ENCODE measurements at regions not wholly inside any gene's neighbourhood (a gene's known extent, or its start where the extent isn't known, plus 50 kb on each side); places are given as distances from the start of the nearest gene placed in this dataset.

DNA sequence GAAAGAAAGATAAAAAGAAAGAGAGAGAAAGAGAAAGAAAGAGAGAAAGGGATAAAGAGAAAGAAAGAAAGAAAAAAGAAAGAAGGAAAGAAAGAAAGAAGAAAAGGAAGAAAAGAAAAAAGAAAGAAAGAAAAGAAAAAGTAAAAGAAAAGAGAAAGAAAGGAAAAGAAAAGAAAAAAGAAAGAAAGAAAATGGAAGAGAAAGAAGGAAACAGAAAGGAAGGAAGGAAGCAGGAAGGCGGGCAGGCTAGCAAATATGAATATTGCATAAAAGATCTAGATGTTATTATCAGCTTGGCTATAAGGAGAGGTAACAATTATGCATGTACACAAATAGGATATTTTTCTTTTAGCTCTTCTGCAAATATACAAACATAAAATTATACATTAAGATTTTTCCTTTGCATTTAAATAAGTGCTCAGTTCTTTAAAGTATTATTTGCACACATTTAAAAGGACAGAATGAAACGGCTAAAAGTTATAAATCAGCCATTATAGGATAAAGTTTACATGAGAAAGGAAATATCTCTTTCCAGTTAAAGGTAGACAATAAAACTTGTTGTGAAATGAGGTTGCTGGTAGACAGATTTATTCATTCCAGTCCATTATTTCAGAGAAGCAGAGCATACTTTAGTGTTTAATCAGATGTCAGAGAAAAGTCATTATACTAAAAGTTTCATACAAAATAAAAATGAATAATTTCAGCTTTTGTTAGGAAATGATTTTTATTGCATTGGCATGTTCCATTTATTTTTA lies 511.4 kb downstream of the KCNJ3 start:
- H3K9me3 ChIP-seq: no peaks in the 10 kb centered on the region
- H3K9ac ChIP-seq: no peak overlapping the region

DNA sequence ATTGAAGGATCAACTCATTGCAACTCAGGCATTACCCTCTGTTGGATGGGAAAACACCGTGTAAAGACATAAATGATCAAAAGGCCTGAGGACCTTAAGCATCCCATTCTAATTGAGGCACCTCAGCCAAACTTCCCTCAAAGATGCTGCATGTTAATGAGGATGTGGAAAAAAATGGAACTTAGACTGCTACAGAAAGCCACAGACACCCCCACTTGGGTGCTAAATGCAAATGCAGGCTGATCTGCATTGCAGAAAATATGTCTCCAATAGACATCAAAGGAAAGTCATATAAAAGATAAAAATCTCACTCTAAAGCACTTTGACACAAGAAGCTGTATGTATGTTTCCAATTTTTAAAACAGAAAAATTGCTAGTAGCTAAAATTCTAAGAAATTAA lies 504.7 kb downstream of the KCNJ3 start:
- Histone ChIP-seq H3K4me1 (no peaks in the 10 kb centered on the region), H3K4me2 (no peak overlapping the region), H3K4me3 (no peak overlapping the region), H3K27me3 (no peaks in the 10 kb centered on the region), H3K27ac (no peak overlapping the region), H3K36me3 (no peaks in the 10 kb centered on the region), H3K9ac (no peak overlapping the region), H3K9me3 (no peaks in the 10 kb centered on the region), H4K20me1 (no peaks in the 10 kb centered on the region)
- TF ChIP-seq Cebpa-rat (IDR thresholded peaks at IDR 0.05): no peak

More for the DNA sequence above, 511.4 kb downstream of the KCNJ3 start:
- Histone ChIP-seq H3K4me1 (no peaks in the 10 kb centered on the region), H4K20me1 (no peaks in the 10 kb centered on the region), H3K4me3 (no peak overlapping the region), H3K27me3 (no peaks in the 10 kb centered on the region), H3K27ac (no peak overlapping the region), H3K4me2 (no peak overlapping the region), H3K36me3 (no peaks in the 10 kb centered on the region)
- no peak for TF ChIP-seq Cebpa-rat (IDR thresholded peaks at IDR 0.05)

DNA sequence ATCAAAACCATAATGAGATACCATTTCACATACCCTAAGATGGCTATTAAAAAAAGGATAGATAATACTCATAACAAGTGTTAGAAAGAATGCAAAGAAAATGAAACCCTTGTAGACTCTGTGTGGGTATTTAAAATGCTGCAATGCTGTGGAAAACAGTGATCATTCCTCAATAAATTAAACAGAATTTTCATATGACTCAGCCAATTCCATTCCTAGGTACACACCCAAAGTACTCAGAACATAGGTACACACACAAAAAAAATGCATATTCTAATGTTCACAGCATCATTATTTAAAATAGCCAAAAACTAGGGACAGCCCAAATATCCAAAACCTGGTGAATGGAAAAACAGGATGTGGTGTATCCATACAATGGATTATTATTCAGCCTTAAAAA lies 502.3 kb downstream of the KCNJ3 start:
- no peaks in the 10 kb centered on the region for H3K27me3 ChIP-seq
- H3K9me3 ChIP-seq: no peaks in the 10 kb centered on the region
- H3K36me3 ChIP-seq: no peaks in the 10 kb centered on the region
- TF ChIP-seq Cebpa-rat (IDR thresholded peaks at IDR 0.05): no peak
- H3K4me1 ChIP-seq: no peaks in the 10 kb centered on the region
- no peak overlapping the region for H3K4me3 ChIP-seq
- no peaks in the 10 kb centered on the region for H4K20me1 ChIP-seq
- H3K9ac ChIP-seq: no peak overlapping the region
- no peak overlapping the region for H3K27ac ChIP-seq
- no peak overlapping the region for H3K4me2 ChIP-seq

DNA sequence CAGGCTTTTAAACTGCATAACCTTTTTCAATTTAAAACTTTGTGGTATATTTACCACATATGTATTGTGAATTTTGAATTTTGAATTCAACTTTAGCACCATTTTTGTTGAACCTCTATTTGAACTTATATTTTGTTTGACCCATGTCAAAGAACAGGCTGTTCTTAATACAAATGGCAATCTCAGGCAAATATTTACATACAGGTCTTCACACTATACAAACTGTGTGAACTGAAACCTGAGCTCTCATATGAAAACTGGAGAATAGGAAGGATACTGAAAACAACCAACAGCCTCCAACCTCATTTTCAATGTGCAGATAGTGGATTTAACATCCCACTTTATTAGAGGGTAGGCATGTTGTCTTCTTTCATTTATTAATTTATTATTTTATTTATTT lies 491.8 kb downstream of the KCNJ3 start:
- Histone ChIP-seq H3K36me3 (no peaks in the 10 kb centered on the region), H3K4me3 (no peak overlapping the region), H3K27me3 (no peaks in the 10 kb centered on the region), H3K9me3 (no peaks in the 10 kb centered on the region), H3K27ac (no peak overlapping the region), H4K20me1 (no peaks in the 10 kb centered on the region), H3K4me1 (no peaks in the 10 kb centered on the region), H3K4me2 (no peak overlapping the region), H3K9ac (no peak overlapping the region)
- TF ChIP-seq Cebpa-rat (IDR thresholded peaks at IDR 0.05): no peak

DNA sequence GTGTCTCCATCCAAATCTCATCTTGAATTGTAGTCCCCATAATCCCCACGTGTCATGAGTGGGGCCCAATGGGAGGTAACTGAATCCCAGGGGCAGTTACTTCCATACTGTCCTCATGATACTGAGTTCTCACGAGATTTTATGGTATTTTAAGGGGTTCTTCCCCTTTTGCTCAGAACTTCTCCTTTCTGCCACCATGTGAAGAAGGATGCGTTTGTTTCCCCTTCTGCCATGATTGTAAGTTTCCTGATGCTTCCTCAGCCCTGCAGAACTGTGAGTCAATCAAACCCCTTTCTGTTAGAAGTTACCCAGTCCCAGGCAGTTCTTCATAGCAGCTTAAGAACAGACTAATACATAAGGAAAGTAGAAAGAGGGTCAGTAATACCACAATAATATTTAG lies 480.4 kb downstream of the KCNJ3 start:
- Histone ChIP-seq H3K9me3 (0 out of 2 replicates have a peak, but pooled peaks cover 4% of the 10 kb centered on the region), H3K4me1 (no peaks in the 10 kb centered on the region), H3K9ac (no peak overlapping the region), H3K27ac (no peak overlapping the region), H4K20me1 (no peaks in the 10 kb centered on the region), H3K4me2 (no peak overlapping the region), H3K27me3 (no peaks in the 10 kb centered on the region), H3K36me3 (no peaks in the 10 kb centered on the region), H3K4me3 (no peak overlapping the region)
- no peak for TF ChIP-seq Cebpa-rat (IDR thresholded peaks at IDR 0.05)

DNA sequence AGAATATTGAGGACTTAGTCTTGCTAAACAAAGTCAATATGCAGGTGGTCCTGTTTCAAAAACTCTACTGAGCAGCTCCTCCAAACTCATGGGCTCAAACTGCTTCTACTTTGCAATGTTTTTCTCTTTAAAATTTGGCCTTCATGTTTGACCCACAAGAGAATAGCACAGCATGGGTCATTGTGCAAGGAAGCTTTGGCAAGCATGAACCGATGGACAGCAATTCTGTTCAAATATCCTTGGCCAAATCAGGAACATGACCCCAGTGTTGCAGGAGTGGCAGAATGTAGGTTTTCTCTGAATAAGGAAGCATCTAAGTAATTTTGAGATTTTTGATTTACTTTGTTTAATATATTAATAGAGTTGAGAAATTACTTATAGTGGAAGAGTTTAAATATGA lies 477.9 kb downstream of the KCNJ3 start:
- Histone ChIP-seq H3K36me3 (no peaks in the 10 kb centered on the region), H3K27me3 (no peaks in the 10 kb centered on the region), H4K20me1 (no peaks in the 10 kb centered on the region), H3K4me3 (no peak overlapping the region), H3K9ac (no peak overlapping the region), H3K4me1 (no peaks in the 10 kb centered on the region), H3K9me3 (0 out of 2 replicates have a peak, but pooled peaks cover 4% of the 10 kb centered on the region), H3K27ac (no peak overlapping the region), H3K4me2 (no peak overlapping the region)
- no peak for TF ChIP-seq Cebpa-rat (IDR thresholded peaks at IDR 0.05)

DNA sequence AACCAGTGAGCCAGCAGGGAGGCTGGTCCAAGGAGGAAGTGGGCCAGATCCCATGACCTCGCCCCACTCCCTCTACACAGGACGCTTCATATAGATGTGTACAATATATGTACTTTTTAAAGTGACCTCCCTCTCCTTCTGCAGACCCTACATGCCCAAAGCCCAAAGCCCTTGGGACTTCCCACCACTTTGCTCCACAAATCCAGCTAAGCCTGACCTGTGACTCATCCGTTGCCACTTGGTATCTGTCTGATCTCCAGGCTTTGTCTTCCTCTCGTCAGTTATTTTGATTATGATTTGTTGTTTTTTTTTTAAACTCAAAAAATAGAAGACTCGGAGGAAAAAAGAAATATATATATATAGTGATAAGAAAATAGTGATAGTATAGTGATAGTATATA lies 470.8 kb downstream of the KCNJ3 start:
- no peak for TF ChIP-seq Cebpa-rat (IDR thresholded peaks at IDR 0.05)
- peak overlapping the region; percentile 26 for H3K4me2 ChIP-seq

DNA sequence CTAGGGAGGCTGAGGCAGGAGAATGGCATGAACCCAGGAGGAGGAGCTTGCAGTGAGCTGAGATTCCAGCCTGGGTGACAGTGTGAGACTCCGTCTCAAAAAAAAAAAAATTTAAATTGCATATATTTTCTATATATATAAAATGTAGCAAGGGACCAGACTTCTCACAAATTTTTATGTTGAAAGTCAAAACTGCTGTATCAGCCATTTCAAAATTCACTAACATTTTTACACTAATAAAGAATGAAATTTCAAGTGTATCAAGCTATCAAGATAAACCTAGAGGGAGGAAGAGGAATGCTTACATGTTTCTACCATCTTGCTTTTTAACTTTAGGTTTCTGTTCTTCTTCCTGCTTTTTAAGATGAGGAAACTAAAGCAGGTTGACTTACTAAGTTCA lies 464.0 kb downstream of the KCNJ3 start:
- Histone ChIP-seq H3K4me3 (no peak overlapping the region), H3K4me1 (no peaks in the 10 kb centered on the region; the same call in 1 of the 2 replicates), H4K20me1 (no peaks in the 10 kb centered on the region), H3K27ac (no peak overlapping the region), H3K9me3 (no peaks in the 10 kb centered on the region), H3K4me2 (no peak overlapping the region), H3K9ac (no peak overlapping the region), H3K27me3 (no peaks in the 10 kb centered on the region), H3K36me3 (no peaks in the 10 kb centered on the region)
- no peak for TF ChIP-seq Cebpa-rat (IDR thresholded peaks at IDR 0.05)

More for the DNA sequence above, 470.8 kb downstream of the KCNJ3 start:
- H3K27me3 ChIP-seq: no peaks in the 10 kb centered on the region
- no peaks in the 10 kb centered on the region for H3K9me3 ChIP-seq
- no peak overlapping the region for H3K9ac ChIP-seq
- H3K36me3 ChIP-seq: no peaks in the 10 kb centered on the region
- H3K4me3 ChIP-seq: no peak overlapping the region
- peaks cover 12% of the 10 kb centered on the region for H3K4me1 ChIP-seq
- H3K27ac ChIP-seq: no peak overlapping the region
- no peaks in the 10 kb centered on the region for H4K20me1 ChIP-seq

DNA sequence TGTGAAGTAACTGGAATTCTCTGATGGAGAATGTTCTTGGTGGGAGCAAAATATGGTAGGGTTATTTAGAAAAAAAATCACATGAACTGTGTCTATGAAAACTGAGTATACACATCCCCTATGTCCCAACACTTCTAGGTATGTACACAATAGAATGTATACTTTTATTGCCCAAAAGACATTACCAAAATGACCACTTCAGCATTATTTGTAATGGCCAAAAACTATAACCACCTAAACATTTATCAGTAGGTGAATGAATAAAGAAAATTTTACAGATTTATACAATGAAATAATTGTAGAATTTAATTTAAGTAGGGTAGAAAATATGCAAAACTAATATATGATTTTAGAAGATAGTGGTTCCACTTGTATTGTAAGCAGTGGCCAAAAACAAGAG lies 462.8 kb downstream of the KCNJ3 start:
- Histone ChIP-seq H3K9ac (no peak overlapping the region), H4K20me1 (no peaks in the 10 kb centered on the region), H3K4me2 (no peak overlapping the region), H3K27ac (no peak overlapping the region), H3K4me3 (no peak overlapping the region), H3K4me1 (no peaks in the 10 kb centered on the region; the same call in 1 of the 2 replicates), H3K9me3 (no peaks in the 10 kb centered on the region), H3K27me3 (no peaks in the 10 kb centered on the region), H3K36me3 (no peaks in the 10 kb centered on the region)
- TF ChIP-seq Cebpa-rat (IDR thresholded peaks at IDR 0.05): no peak

DNA sequence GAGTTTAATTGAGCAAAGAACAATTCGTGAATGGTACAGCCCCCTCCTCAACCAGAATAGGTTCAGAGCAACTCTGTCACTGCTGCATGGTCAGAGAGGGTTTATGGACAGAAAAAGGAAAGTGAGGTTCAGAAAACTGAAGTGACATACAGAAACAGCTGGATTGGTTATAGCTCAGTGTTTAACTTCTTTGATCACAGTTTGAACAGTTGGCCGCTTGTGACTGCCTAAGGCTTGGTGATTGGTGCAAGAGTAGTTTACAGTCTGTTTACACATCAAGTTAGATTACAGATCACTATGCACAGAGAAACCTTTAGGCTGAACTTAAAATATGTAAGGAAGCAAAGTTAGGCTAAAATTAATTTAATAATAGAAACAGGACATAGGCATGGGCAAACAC lies 459.2 kb downstream of the KCNJ3 start:
- H3K4me1 ChIP-seq: no peaks in the 10 kb centered on the region; the same call in 1 of the 2 replicates
- H3K9me3 ChIP-seq: no peaks in the 10 kb centered on the region
- H3K27me3 ChIP-seq: no peaks in the 10 kb centered on the region
- no peak overlapping the region for H3K9ac ChIP-seq
- H4K20me1 ChIP-seq: no peaks in the 10 kb centered on the region
- no peak overlapping the region for H3K27ac ChIP-seq
- TF ChIP-seq Cebpa-rat (IDR thresholded peaks at IDR 0.05): no peak
- no peak overlapping the region for H3K4me3 ChIP-seq
- H3K4me2 ChIP-seq: no peak overlapping the region
- no peaks in the 10 kb centered on the region for H3K36me3 ChIP-seq

Measured in BLaER1 (cell line).